ENCODE measurements at regions not wholly inside any gene's neighbourhood (a gene's known extent, or its start where the extent isn't known, plus 50 kb on each side); places are given as distances from the start of the nearest gene placed in this dataset.

- FAIRE-seq (no peak), DNase-seq (ENCODE audit: insufficient read length, low spot score) (no peak)
- TF ChIP-seq POLR2A (IDR thresholded peaks at IDR 0.05; ENCODE audit: low read depth, low read length): no peak
These were observed 270.3 kb upstream of the NEBL start for GRCh38 chr10:21167288-21168010.

- no peak for DNase-seq (ENCODE audit: insufficient read length, low spot score)
- FAIRE-seq: no peak
These were observed 269.6 kb upstream of the NEBL start for GRCh38 chr10:21166557-21167287.

GRCh38 chr10:21165489-21165888, 268.4 kb upstream of the NEBL start:
- TF ChIP-seq POLR2A (IDR thresholded peaks at IDR 0.05; ENCODE audit: low read depth, low read length): no peak

More at GRCh38 chr10:21166557-21167287, 269.6 kb upstream of the NEBL start:
- no peak for TF ChIP-seq POLR2A (IDR thresholded peaks at IDR 0.05; ENCODE audit: low read depth, low read length)

GRCh38 chr10:21164687-21165086, 267.6 kb upstream of the NEBL start:
- no peak for TF ChIP-seq POLR2A (IDR thresholded peaks at IDR 0.05; ENCODE audit: low read depth, low read length)
- no peak for FAIRE-seq

More at GRCh38 chr10:21165489-21165888, 268.4 kb upstream of the NEBL start:
- FAIRE-seq: no peak
- DNase-seq (ENCODE audit: insufficient read length, low spot score): no peak

GRCh38 chr10:21162948-21163347, 265.8 kb upstream of the NEBL start:
- DNase-seq (ENCODE audit: insufficient read length, low spot score) (no peak), FAIRE-seq (no peak)
- no peak for TF ChIP-seq POLR2A (IDR thresholded peaks at IDR 0.05; ENCODE audit: low read depth, low read length)

More at GRCh38 chr10:21164687-21165086, 267.6 kb upstream of the NEBL start:
- DNase-seq (ENCODE audit: insufficient read length, low spot score): no peak

GRCh38 chr10:21161647-21162046, 264.5 kb upstream of the NEBL start:
- no peak for DNase-seq (ENCODE audit: insufficient read length, low spot score)
- TF ChIP-seq POLR2A (IDR thresholded peaks at IDR 0.05; ENCODE audit: low read depth, low read length): no peak
- FAIRE-seq: no peak

- DNase-seq (ENCODE audit: insufficient read length, low spot score) (no peak), FAIRE-seq (no peak)
- TF ChIP-seq POLR2A (IDR thresholded peaks at IDR 0.05; ENCODE audit: low read depth, low read length): no peak
These were observed 264.0 kb upstream of the NEBL start for GRCh38 chr10:21161090-21161625.

GRCh38 chr10:21160116-21160515, 263.0 kb upstream of the NEBL start:
- no peak for TF ChIP-seq POLR2A (IDR thresholded peaks at IDR 0.05; ENCODE audit: low read depth, low read length)
- FAIRE-seq (no peak), DNase-seq (ENCODE audit: insufficient read length, low spot score) (no peak)

GRCh38 chr10:21159669-21160068, 262.6 kb upstream of the NEBL start:
- no peak for TF ChIP-seq POLR2A (IDR thresholded peaks at IDR 0.05; ENCODE audit: low read depth, low read length)
- DNase-seq (ENCODE audit: insufficient read length, low spot score): no peak
- FAIRE-seq: no peak

GRCh38 chr10:21158301-21158700, 261.2 kb upstream of the NEBL start:
- no peak for DNase-seq (ENCODE audit: insufficient read length, low spot score)
- TF ChIP-seq POLR2A (IDR thresholded peaks at IDR 0.05; ENCODE audit: low read depth, low read length): no peak
- no peak for FAIRE-seq

- no peak for DNase-seq (ENCODE audit: insufficient read length, low spot score)
- no peak for FAIRE-seq
- no peak for TF ChIP-seq POLR2A (IDR thresholded peaks at IDR 0.05; ENCODE audit: low read depth, low read length)
These were observed 260.6 kb upstream of the NEBL start for GRCh38 chr10:21157664-21158063.

GRCh38 chr10:21150166-21150565, 253.1 kb upstream of the NEBL start:
- no peak for TF ChIP-seq POLR2A (IDR thresholded peaks at IDR 0.05; ENCODE audit: low read depth, low read length)
- FAIRE-seq (no peak), DNase-seq (ENCODE audit: insufficient read length, low spot score) (no peak)

- TF ChIP-seq POLR2A (IDR thresholded peaks at IDR 0.05; ENCODE audit: low read depth, low read length): no peak
- DNase-seq (ENCODE audit: insufficient read length, low spot score) (no peak), FAIRE-seq (no peak)
These were observed 249.3 kb upstream of the NEBL start for GRCh38 chr10:21146436-21146789.

GRCh38 chr10:21145751-21146435, 248.8 kb upstream of the NEBL start:
- no peak for FAIRE-seq
- TF ChIP-seq POLR2A (IDR thresholded peaks at IDR 0.05; ENCODE audit: low read depth, low read length): no peak

More at GRCh38 chr10:21145751-21146435, 248.8 kb upstream of the NEBL start:
- no peak for DNase-seq (ENCODE audit: insufficient read length, low spot score)

Measured in H54 (cell line).